DOHH2 (cell line): ENCODE measurements at regions not wholly inside any gene's neighbourhood (a gene's known extent, or its start where the extent isn't known, plus 50 kb on each side); places are given as distances from the start of the nearest gene placed in this dataset.

Source experiments
- H3F3A ChIP-seq: fragments of 200-600 bp; sonication (generic), shearing (Covaris generic); 2 replicates; pipeline ENCODE4 v1.6.0; 2016; ENCODE audit warnings: antibody characterized with exemption, mild to moderate bottlenecking; ENCODE audit not compliant: control insufficient read depth, insufficient read depth
- H3K27ac ChIP-seq: fragments of 200-600 bp; sonication (generic); 2 replicates; pipeline ENCODE4 v1.5.1; 2014; ENCODE audit warnings: low read depth, mild to moderate bottlenecking, low read length, moderate library complexity
- H3K27me3 ChIP-seq: fragments of 200-600 bp; sonication (generic); 2 replicates; pipeline ENCODE4 v1.6.1; 2014; ENCODE audit warnings: mild to moderate bottlenecking, low read length, mixed read lengths; ENCODE audit not compliant: control insufficient read depth
- H3K36me3 ChIP-seq: fragments of 200-600 bp; sonication (generic); 2 replicates; pipeline ENCODE4 v1.6.1; 2014; ENCODE audit warnings: mild to moderate bottlenecking, low read length, moderate library complexity, mixed read lengths; ENCODE audit not compliant: control insufficient read depth
- H3K4me1 ChIP-seq: fragments of 200-600 bp; sonication (generic); 2 replicates; pipeline ENCODE4 v1.6.1; 2014; ENCODE audit warnings: mild to moderate bottlenecking, low read length, mixed read lengths; ENCODE audit not compliant: control insufficient read depth
- H3K4me2 ChIP-seq: fragments of 200-600 bp; sonication (generic); 2 replicates; pipeline ENCODE4 v1.6.0; 2014; ENCODE audit warnings: mild to moderate bottlenecking, low read length, moderate library complexity
- H3K4me3 ChIP-seq: fragments of 200-600 bp; sonication (generic); 2 replicates; pipeline ENCODE4 v1.5.1; 2014; ENCODE audit warnings: mild to moderate bottlenecking, low read length, mixed read lengths
- H3K79me2 ChIP-seq: fragments of 200-600 bp; sonication (generic); 2 replicates; pipeline ENCODE4 v1.6.1; 2014; ENCODE audit warnings: mild to moderate bottlenecking, low read length, mixed read lengths; ENCODE audit not compliant: control insufficient read depth
- H3K9me2 ChIP-seq: fragments of 200-600 bp; sonication (generic); replicated peaks from 2 replicates; pipeline ENCODE4 v1.6.1; 2014; ENCODE audit warnings: mild to moderate bottlenecking, low read length, mixed read lengths; ENCODE audit not compliant: control insufficient read depth
- H3K9me3 ChIP-seq: fragments of 200-600 bp; sonication (generic); 2 replicates; pipeline ENCODE4 v1.6.1; 2014; ENCODE audit warnings: antibody characterized with exemption, low read length, mixed read lengths; ENCODE audit not compliant: control insufficient read depth, insufficient read depth
- H4K20me1 ChIP-seq: fragments of 200-600 bp; sonication (generic); 2 replicates; pipeline ENCODE4 v1.6.0; 2014; ENCODE audit warnings: low read depth, mild to moderate bottlenecking, antibody characterized with exemption, low read length, moderate library complexity; ENCODE audit not compliant: control insufficient read depth, insufficient read depth
- EZH2phosphoT487 ChIP-seq: fragments of 200-600 bp; sonication (generic); IDR thresholded peaks from 2 replicates; pipeline ENCODE4 v1.6.1; 2017; ENCODE audit warnings: borderline replicate concordance, mild to moderate bottlenecking, antibody characterized with exemption, low read length, moderate library complexity, mixed read lengths
- TF ChIP-seq, protein P1 (sequence below): fragments of 200-600 bp; sonication (generic); IDR thresholded peaks from one replicate; pipeline ENCODE4 v1.5.1; 2014; ENCODE audit warnings: antibody characterized with exemption, mild to moderate bottlenecking, low read depth, low read length; ENCODE audit not compliant: poor library complexity, severe bottlenecking

DNA sequence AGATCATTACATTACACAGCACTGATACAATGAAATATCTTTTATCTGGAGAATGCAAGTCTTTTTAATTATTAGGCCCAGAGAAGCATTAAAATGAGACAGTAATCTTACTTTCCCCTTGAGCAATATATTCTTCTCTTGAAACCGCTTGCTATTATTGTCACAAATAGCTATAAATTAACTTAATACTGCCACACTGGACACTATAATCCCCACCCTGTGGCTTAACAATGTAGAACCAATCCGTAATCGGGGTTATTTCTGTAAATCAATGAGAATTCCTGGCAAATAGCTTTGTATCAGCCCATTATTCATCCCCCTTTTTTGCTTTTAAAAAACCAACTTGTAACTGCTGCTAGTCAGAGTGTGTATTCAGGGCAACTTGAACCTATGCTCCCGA lies 366.2 kb upstream of the VWC2 start:
- H4K20me1 ChIP-seq = no peaks in the 10 kb centered on the region
- no peaks in the 10 kb centered on the region for H3K27me3 ChIP-seq
- H3K4me3 ChIP-seq = no peak overlapping the region
- H3F3A ChIP-seq = no peaks in the 10 kb centered on the region
- no peaks in the 10 kb centered on the region for H3K79me2 ChIP-seq
- H3K9me2 ChIP-seq = no peaks in the 10 kb centered on the region
- TF ChIP-seq, protein P1, sequence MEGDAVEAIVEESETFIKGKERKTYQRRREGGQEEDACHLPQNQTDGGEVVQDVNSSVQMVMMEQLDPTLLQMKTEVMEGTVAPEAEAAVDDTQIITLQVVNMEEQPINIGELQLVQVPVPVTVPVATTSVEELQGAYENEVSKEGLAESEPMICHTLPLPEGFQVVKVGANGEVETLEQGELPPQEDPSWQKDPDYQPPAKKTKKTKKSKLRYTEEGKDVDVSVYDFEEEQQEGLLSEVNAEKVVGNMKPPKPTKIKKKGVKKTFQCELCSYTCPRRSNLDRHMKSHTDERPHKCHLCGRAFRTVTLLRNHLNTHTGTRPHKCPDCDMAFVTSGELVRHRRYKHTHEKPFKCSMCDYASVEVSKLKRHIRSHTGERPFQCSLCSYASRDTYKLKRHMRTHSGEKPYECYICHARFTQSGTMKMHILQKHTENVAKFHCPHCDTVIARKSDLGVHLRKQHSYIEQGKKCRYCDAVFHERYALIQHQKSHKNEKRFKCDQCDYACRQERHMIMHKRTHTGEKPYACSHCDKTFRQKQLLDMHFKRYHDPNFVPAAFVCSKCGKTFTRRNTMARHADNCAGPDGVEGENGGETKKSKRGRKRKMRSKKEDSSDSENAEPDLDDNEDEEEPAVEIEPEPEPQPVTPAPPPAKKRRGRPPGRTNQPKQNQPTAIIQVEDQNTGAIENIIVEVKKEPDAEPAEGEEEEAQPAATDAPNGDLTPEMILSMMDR = no peak
- no peak for TF ChIP-seq EZH2phosphoT487
- no peaks in the 10 kb centered on the region for H3K36me3 ChIP-seq
- H3K4me2 ChIP-seq = no peak overlapping the region
- no peaks in the 10 kb centered on the region for H3K4me1 ChIP-seq
- H3K9me3 ChIP-seq = no peaks in the 10 kb centered on the region
- no peak overlapping the region for H3K27ac ChIP-seq

DNA sequence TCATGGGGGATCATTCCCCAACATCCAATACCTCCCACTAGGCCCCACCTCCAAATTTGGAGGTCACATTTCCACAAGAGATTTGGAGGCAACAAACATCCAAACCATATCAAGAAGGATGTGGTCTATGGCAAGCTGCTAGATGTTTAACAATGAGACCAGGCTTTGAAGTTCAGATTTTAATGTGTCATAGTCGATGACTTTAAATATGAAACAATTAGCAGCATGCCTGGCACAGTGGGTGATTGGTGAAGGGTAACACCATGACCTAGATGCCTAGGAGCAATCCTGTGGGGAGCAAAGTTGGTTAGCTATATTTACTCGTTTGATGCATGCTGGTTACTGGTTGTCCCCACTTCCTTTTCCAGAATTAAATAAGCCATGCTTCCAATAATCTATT lies 356.4 kb upstream of the VWC2 start:
- H3K79me2 ChIP-seq = no peaks in the 10 kb centered on the region
- H3K4me1 ChIP-seq = no peaks in the 10 kb centered on the region
- no peak for TF ChIP-seq EZH2phosphoT487
- no peaks in the 10 kb centered on the region for H3F3A ChIP-seq
- no peaks in the 10 kb centered on the region for H3K36me3 ChIP-seq
- H3K4me3 ChIP-seq = no peak overlapping the region
- H4K20me1 ChIP-seq = no peaks in the 10 kb centered on the region
- no peaks in the 10 kb centered on the region for H3K9me3 ChIP-seq
- no peak overlapping the region for H3K4me2 ChIP-seq
- H3K27me3 ChIP-seq = no peaks in the 10 kb centered on the region
- H3K27ac ChIP-seq = no peak overlapping the region
- H3K9me2 ChIP-seq = no peaks in the 10 kb centered on the region

DNA sequence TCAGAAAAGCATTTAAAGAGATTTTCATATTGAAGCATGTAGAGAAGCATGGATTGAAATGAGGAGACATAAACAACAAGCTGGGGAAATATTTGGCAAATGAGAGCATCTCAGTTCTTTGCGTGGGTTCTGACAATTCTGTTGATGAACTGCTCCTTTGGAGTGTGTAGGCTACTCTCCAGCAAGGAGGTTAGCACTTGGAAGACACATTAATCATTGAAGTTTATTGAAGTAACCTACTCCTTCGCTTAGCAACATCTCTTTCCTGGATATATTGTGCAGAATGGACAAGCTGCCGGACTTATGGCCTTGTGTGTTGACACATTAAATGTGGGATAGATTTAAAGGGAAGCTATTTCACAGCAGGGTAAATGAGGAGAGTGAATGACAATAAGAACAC lies 354.5 kb upstream of the VWC2 start:
- H3K9me2 ChIP-seq = no peaks in the 10 kb centered on the region
- no peak overlapping the region for H3K4me2 ChIP-seq
- no peaks in the 10 kb centered on the region for H3K4me1 ChIP-seq
- no peaks in the 10 kb centered on the region for H4K20me1 ChIP-seq
- no peak overlapping the region for H3K4me3 ChIP-seq
- no peaks in the 10 kb centered on the region for H3K79me2 ChIP-seq
- H3K27me3 ChIP-seq = no peaks in the 10 kb centered on the region
- no peaks in the 10 kb centered on the region for H3K9me3 ChIP-seq
- no peaks in the 10 kb centered on the region for H3F3A ChIP-seq
- no peaks in the 10 kb centered on the region for H3K36me3 ChIP-seq
- H3K27ac ChIP-seq = no peak overlapping the region
- TF ChIP-seq EZH2phosphoT487 = no peak
- TF ChIP-seq, protein P1 = no peak

DNA sequence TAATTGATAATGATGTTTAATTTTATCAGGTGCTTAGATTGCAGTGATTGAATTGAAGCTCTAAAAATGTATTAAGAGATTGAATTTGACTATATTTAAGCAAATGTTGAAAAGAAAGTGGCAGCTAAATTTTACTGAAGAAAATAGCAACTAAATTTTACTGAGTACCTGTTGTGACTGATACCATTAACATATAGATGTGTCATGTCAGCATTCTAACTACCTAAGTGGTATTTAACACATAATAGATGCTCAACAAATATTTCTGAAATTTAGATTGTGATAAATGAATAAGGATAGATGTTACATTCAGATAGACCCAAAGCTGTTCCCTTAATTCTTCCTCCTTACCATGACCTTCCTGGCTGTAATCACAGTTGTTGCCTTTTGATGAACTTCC lies 350.9 kb upstream of the VWC2 start:
- Histone ChIP-seq H3K79me2 (no peaks in the 10 kb centered on the region), H3K27me3 (no peaks in the 10 kb centered on the region), H3K9me3 (no peaks in the 10 kb centered on the region), H3F3A (no peaks in the 10 kb centered on the region), H3K4me1 (no peaks in the 10 kb centered on the region), H3K36me3 (no peaks in the 10 kb centered on the region), H3K4me2 (no peak overlapping the region), H3K9me2 (no peaks in the 10 kb centered on the region), H3K4me3 (no peak overlapping the region), H3K27ac (no peak overlapping the region), H4K20me1 (no peaks in the 10 kb centered on the region)
- TF ChIP-seq, protein P1 = no peak
- TF ChIP-seq EZH2phosphoT487 = no peak
